ENCODE measurements at regions not wholly inside any gene's neighbourhood (a gene's known extent, or its start where the extent isn't known, plus 50 kb on each side); places are given as distances from the start of the nearest gene placed in this dataset.

DNA sequence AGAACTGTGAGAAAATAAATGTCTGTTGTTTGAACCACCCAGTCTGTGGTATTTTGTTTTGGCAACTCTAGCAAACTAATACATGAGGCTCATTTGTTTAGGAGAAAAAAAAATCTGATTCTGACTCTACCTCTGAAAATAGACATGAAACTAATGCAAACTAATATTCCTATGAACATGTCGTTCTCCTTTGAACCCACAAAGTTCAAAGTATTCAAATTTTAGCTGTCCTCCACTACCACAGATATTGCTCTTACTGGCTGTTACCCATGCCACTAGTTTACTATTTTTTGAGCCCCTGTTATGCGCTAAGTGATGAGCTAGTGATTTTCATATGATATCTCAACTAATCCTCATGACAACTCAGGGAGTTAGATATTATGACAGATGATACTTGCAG lies 58.8 kb upstream of the ZNF804B start:
- no peak for DNase-seq

DNA sequence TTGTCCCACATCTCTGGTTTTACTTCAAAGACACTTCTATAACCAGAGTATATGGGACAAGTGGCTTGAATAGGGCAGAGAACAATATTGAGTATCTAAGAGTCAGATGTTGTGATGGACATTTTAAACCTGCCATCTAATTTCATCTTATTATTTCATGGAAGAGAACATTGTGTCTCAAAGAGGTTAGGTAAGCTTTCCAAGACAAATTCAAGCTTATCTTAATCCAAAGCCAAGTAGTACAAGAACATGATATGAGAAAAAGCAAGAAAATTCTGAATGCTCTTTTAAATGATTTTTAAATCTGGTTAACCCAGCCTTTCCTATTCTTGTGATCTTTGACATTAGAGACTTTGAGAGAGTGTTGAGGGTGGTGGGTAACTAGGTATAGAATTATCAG lies 65.3 kb upstream of the ZNF804B start:
- DNase-seq = no peak

DNA sequence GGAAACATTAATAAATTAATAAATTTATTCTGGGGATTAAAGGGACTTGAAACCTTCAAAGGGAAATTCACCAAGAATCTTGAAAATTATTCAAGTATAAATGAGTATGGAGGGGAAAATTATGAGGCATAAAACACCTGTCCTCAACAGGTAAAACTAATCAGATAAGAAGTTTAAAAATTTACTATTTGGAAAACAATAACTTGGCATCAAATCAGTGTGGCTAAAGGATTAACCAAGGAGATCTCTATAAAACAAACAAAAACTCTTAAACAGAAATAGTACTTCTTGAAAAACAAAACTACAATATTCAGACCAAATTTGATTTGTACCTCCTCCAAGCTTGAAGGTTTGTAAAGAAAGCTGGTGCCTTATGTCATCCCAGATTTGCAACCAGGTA lies 66.4 kb upstream of the ZNF804B start:
- DNase-seq = no peak

DNA sequence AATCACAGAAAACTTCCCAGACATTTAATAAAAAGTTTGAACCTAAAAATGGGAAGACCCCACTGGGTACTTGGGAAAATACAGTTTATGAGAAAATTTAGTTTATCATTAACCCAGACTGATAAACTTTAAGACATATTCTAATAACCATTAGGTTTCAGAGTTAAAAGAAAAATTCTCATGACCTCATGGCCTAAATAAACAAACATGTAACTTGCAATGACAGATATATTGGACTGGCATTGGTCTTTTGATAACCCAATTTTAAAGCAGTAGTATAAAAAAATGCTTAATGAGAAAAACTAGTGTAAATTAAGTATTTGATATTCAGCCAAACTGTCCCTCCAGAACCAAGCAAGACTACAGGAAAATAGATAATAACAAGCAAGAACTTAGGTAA lies 67.0 kb upstream of the ZNF804B start:
- no peak for DNase-seq

DNA sequence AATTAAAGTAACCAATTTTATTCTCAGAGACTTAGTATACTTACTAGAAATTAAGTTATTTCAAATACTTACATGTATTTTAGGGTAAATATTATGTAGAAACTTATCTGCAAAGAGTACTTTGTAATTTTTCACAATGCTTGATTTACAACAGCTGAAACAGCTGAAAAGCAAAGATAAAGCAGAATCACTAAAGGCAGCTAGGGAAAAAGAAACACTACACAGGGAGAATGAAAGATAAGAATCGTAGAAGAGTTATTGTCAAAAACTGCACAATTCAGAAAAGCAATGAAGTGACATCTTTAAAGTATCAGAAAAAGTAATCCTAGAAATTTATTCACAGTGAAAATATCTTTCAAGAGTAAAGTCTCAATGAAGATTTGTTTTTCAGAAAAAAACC lies 69.7 kb upstream of the ZNF804B start:
- DNase-seq = no peak

DNA sequence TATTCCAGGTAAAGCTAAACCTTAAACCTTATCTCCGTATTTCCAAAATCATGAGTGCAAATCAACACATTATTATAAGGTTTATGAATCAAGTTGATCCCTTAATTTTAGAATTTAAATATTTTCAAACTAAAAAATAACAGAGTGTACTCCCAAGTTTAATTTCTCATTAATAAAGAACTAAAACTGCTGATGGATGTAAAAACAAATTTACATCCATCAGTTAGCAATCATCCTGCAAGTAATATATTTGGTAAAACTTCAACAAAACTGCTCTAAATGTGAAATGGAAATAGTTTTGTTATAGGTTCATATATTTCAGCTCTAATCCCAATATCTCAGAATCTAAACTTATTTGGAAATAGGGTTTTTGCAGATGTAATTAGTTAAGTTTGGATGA lies 71.3 kb upstream of the ZNF804B start:
- DNase-seq = no peak

DNA sequence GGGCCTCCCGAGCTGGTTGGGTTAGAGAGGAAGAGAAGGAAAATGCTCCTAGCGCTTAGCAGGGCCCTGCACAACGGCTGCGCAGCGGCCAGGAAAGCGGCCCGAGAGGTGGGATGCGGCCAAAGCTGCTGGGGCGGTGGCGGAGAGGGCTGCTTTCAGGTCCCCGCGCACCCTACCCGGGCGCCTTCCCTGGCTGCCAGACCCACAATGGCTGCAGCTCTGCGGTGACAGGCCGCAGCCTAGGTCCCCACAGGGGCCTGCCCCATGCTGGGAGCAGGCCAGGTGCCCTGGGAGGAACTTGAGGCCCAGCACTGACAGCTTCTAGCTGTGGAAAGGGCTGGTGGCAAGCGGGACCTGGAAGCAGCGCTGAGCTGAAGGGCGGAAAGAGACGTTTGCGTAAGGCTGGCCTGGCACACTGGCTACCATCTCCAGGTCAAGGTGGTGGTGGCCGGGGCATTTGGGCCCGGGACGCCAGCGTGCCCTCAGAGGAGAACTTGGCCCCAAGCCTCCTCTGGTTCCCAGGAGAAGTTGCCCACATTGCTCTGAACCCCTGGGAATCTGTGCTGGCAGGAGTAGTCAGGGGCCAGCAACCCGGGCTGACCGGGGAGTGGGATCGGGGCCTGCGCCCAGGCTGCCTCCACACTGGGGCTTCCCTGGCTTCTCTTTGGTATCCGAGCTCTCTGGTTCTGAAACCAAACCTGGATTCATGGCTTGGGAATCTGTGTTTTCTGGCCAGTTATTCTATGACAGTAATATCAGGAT lies 72.9 kb upstream of the ZNF804B start:
- DNase-seq = no peak

DNA sequence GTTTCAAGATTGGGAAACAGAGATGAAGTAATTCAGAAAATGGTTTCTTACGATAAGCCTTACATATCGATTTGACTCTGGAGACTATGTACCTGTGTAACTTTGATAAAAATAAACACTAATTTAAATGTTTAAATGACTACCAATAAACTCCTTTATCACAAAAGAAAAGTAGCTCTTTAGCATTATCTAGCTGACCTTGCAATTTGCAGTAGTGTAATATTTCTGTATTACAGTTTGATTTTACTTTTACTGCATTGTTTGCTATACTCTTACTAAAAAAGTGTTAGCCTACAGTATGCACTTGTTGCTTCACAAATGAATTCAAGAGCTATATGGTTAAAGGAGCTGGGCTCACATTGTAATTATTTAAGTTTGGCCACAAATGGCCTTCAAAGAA lies 77.8 kb upstream of the ZNF804B start:
- DNase-seq = no peak

DNA sequence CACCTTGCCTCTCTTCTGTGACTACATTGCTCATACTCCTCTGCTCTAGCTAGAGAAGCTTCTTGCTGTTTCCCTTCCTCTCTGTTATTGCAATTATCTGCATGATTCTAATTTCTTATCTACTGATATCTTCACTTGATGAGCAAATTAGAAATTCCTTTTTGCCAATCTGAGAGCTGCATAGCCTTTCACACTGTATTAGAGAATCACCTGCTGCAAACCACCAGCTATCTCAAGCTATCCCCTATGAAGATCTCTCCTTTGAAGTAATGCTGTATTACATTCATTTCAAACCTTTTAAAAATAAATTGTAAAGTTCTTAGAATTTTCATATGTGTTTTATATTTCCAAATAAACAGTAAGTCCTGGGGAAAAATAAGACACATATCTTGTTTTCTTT lies 89.0 kb upstream of the ZNF804B start:
- DNase-seq = no peak

DNA sequence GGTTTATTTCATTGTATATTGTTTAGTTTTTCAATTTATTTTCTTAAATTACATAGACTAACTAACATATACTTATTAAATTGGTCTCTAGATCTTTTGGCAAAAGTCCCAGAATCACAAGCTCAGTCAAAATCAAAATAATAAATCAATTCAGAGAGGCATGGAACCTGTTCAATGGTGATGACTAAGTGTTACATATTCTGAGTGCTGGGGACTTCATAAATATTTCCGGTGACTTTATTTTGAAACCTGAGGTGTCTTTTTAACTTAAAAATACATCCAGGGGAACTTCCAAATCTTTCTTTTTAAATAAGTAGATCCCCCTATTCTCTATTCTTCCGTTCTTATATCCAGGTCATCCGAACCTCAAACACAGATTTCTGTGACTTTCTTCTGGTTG lies 89.6 kb upstream of the ZNF804B start:
- DNase-seq = no peak

DNA sequence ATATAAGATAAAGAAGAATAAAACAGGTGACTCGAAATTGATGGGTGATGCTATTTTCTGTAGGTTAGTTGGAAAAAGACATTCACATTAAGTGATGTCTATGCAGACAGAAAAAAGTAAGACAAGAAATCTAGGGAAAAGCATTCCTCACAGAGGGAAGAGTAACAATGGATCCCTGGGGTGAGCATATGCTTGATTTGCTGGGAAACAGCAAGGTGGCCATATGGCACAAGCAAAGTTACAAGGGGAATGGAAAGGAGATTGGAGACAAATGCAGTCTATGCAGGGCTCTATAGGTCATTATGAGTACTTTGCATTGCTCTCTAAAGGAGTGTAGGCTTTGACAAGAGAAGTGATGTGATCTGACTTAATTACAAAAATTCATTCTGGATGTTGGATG lies 90.9 kb upstream of the ZNF804B start:
- DNase-seq = no peak

DNA sequence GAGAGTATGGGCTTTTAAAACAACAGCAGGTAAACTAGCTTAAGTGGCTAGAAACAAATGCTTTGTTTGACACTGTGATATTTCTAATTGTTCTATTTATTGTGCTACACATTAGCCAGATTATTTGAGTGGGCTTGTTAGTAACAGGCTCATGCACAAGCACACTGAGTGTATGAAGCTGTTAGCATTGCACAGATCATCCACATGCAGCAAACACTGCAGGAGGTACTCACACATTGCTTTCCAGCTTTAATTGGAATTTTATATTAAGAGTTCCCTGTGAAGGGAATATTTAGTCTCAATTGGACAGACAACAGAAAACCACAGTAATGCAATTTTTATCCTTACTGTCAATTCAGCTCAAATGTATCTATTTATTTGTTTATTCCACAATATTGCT lies 92.9 kb upstream of the ZNF804B start:
- DNase-seq = no peak

DNA sequence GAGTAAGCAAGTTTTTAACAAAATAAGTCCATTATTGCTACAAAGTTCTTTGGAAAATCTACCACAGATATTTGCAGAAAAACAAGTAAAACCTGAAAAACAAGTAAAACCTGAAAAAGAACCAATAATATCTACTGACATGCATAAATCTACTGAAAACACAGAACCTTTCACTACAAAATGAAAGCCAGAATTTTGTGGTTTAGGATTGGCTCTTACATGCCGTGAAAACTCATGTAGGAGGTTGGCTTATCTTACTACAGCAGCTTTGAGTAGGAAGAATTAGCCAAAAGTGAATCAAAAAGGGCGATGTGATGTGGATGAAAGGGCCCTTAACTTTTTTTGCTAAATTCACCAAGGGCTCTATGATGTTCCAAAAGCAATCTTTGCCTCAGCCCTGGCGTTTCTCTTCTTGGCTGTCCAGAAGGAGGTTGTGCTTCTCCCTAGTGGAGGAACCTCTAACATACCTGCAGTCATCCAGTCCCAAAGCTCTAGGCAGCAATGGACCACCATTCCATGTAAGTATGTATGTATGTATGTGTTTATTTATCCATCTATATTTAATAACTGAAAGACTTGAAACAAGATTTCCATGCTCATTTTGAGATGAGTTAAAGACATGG lies 93.5 kb upstream of the ZNF804B start:
- no peak for DNase-seq

DNA sequence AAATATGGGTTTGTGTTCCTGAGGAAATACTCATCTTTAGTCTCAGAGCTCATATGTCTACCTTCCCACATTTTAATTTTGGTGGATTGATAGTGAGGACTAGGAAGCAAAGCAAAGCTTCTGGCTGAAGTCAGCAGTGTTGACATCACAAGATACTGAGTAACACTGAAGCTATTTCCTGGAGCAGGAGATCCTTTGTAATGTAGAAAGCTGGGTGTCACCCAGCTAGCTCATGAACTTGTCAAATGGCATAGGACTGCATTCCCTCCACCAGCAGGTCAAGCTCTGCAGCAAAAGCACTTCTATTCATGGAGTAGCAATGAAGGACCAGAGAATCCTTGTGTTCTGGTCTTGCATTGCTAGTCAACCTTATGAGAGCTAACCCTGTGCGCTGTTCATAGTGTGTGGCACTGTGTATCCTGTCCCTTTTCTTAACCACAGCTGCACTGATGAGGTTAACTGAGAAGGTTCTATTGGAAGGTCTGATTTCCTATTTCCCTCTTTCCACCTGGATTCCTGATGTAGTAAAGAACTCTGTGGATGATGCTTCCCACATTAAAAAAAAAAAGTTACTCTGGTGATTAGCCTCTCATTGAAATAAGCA lies 94.8 kb upstream of the ZNF804B start:
- DNase-seq = no peak

DNA sequence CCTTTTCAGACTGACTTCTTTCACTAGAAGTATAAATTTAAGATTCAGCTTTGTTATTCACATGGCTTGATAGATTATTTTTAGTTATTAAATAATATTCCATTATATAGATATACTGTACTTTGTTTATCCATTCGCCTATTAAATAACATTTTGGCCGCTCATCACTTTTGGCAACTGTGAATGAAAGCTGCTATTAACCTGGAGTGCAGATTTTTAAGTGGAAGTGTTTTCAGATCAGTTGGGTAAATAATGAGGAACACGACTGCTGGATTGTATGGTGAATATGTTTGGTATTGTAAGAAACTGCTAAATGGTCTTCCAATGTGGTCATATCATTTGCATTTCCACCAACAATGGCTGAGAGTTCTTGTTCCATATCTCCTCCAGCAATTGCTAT lies 97.6 kb upstream of the ZNF804B start:
- DNase-seq = no peak

DNA sequence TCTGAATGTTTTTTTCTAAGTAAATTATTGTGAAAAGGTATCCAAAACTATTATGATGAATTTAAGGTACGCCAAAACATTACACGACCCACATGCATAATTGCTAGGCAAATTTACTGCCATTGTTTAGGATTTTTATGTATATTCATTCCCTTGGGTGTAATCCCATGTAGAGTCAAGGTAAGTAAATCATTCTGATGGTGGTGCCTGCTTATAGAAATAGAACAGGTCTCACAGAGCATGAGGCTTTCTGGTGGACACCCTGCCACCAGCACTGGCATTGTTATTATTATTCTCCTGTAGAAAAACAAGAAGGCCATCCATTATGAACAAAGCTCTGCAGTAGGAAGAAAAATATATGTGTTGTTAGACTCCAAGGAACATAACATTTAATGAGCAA lies 111.7 kb upstream of the ZNF804B start:
- peak; percentile 20 to 62 for DNase-seq

DNA sequence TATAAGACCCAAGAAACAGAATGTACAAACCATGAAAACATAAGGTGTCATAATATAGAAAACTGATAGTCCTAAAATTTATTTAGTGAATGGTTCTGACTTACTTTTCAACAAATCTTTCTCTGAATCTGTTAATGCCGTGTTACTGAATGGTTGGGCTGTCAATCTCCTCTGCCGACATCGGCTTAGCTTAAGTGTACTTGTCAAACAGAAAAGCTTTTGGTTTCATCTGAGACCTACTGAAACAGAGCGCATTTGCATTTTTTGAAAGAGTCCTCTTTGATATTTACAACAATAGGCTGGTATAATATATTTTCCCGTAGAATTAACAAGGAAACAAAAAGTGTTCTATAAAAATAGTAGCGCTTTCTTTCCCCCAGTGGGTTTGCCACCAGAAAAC lies 120.9 kb upstream of the ZNF804B start:
- no peak for DNase-seq

DNA sequence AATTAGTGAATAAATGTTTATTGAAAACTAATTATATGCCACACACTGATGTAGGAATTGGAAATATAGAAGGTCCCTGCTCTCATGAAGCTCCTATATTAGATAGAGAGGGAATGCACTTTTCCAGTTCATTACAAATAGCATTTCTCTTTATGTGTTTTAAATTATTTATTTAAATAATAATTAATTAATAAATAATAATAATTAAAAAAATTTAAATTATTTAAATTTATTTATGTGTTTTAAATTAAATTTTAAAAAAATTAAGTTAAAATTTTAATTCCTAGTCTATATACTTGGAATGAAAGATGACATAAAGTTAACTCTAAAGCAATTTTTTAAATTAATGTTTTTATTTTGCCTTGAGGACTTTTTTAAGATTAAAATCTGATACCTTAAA lies 121.7 kb upstream of the ZNF804B start:
- no peak for DNase-seq

DNA sequence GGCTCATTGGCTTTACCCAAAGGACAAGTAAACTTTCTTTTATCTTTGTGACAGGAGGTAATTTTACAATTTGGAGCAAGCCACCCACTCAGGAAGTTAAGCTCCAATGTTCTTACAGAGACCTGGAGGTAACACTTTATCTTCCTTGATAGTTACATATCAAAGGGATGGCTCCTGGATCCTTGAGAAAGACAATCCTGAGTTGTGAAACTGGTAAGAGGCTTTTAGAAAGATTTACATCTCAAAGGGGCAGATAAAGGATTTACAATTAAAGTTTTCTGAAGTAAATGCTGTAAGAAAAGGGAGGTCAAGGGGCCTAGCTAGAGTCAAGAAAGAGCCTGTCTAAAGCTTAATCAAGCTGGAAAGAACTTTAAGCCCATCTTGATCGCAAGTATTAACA lies 124.4 kb upstream of the ZNF804B start:
- no peak for DNase-seq

DNA sequence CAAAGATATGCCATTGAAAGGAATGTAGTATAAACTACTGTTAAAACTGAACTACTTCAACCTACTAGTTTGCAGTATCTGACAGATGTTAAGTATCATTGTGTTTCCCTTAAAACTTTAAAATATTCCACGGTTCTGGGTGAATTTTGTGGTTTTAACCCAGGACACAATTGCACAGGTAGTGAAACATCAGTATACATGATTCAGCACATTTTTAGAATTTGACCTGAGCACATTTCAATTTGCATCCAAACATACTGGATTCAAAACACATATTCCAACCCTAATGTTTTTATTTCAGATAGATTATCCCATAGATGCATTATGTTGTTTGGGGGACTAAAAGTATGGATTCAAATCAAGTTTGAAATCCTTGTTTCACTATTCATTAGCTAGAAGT lies 129.9 kb upstream of the ZNF804B start:
- DNase-seq = no peak

DNA sequence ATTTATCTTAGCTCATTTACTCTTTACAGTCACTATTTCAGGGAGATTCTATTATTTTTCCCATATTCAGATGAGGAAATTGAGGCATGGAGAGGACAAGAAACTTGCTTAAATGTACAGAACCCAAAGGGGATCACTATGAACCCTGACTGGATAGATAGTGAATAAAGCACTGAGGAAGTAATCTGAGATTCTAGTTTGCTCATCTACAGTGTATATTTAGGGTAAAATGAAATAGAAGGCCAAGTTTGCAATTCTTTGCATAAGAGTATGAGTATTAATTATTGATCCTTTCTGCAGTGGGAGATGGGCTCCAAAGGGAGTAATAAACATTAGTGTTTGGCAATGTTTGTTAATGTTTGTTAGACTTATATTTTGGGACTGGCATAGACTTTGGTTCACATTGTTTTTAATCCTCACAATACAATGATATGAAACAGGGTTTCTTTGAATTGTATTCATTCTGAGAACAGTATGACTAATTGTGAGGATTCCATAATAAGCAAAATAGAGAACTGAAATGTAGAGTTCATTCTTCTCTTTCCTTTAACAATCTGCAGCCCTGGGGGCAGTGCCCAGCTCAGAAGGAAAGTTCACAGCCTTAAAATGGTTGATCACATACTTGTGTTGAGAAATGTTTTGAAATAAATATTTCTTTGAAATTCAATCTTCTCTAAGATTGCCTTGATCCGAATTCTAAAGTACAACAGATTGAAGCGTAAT lies 131.0 kb upstream of the ZNF804B start:
- no peak for DNase-seq

DNA sequence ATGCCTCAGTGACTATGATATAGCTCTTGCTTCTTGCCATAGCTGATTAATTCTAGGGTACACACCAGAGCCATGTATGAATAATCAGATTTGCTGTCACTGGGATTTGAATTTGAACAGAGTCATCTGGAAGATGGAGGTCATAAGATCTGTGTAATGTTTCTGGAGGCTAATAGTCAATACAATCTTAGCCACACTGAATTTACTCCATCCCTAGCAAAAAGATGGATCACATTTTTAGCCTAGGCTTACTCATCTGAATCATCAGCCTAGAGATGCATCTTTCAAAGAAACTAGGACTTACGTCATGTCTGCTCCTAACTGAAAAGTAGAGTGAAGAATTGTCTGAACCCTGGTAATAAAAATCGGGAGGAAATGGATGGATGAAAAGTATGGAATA lies 142.3 kb upstream of the ZNF804B start:
- no peak for DNase-seq

DNA sequence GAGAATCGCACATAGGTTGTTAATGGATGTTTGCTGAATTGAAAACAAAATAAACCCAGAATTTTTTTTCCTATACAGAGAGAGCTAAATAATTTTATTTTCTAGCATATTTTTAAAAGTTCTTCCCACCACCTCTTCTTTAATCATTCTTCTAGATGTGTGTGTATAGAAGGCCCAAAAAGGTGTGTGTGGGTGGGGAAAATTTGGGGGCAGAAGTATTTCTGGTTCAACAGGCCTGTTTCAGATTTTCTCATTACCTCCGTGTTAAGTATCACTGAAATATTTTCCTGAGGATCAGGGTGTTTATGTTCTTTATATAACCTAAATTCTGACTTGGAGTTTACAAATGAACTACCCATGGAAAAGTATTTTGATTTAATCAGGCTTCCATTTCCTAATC lies 144.2 kb upstream of the ZNF804B start:
- no peak for DNase-seq

DNA sequence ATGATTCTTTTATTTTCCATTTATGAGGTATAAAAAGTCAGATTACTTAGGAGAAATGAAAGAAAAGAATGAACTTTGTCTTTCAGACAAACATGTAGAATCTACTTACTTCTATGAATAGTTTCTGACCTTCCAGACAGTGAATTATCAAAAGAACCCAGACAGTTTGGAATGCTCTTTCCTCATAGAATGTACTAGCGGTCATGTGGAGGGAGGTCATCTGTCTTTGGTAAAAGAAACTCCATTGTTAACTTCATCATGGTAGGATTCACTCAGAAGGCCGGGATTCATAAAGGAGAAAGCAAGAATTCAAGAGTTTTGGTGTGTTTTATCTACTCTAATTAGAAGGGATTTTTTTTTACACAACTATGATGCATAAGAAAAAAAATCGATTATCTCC lies 144.8 kb upstream of the ZNF804B start:
- DNase-seq = no peak

Measured in NCI-H2081 (cell line).